ENCODE measurements at regions not wholly inside any gene's neighbourhood (a gene's known extent, or its start where the extent isn't known, plus 50 kb on each side); places are given as distances from the start of the nearest gene placed in this dataset.
"Not testable (repeated sequence)": the region's sequence is repeated elsewhere in the genome, so short reads cannot be mapped to it uniquely, and the experiment has no call there.

- no peak for DNase-seq
Observed at GRCh38 chr9:124084087-124084486, 72.5 kb downstream of the LHX2 start.

GRCh38 chr9:124087226-124087625 lies 75.7 kb downstream of the LHX2 start:
- no peak for DNase-seq

GRCh38 chr9:124088476-124088837 lies 76.9 kb downstream of the LHX2 start:
- DNase-seq, result no peak

GRCh38 chr9:124089631-124090488 lies 78.3 kb downstream of the LHX2 start:
- DNase-seq, result not testable (repeated sequence)

- no peak for DNase-seq
Observed at GRCh38 chr9:124098141-124098905, 86.8 kb downstream of the LHX2 start.

- no peak for DNase-seq
Observed at GRCh38 chr9:124099860-124100259, 88.3 kb downstream of the LHX2 start.

GRCh38 chr9:124101215-124101968 lies 89.8 kb downstream of the LHX2 start:
- DNase-seq, result no peak

GRCh38 chr9:124101969-124102345 lies 90.4 kb downstream of the LHX2 start:
- DNase-seq, result no peak

- no peak for DNase-seq
Observed at GRCh38 chr9:124102363-124102762, 90.8 kb downstream of the LHX2 start.

- no peak for DNase-seq
Observed at GRCh38 chr9:124105266-124105665, 93.7 kb downstream of the LHX2 start.

GRCh38 chr9:124108216-124108615 lies 96.6 kb downstream of the LHX2 start:
- DNase-seq, result no peak

GRCh38 chr9:124110307-124110915 lies 98.8 kb downstream of the LHX2 start:
- DNase-seq, result no peak

GRCh38 chr9:124116683-124117363 lies 105.3 kb downstream of the LHX2 start:
- DNase-seq, result no peak

- DNase-seq, result no peak
Observed at GRCh38 chr9:124118894-124119293, 107.3 kb downstream of the LHX2 start.

GRCh38 chr9:124120272-124120671 lies 108.7 kb downstream of the LHX2 start:
- no peak for DNase-seq

GRCh38 chr9:124121725-124122124 lies 110.2 kb downstream of the LHX2 start:
- no peak for DNase-seq

GRCh38 chr9:124122321-124122720 lies 110.8 kb downstream of the LHX2 start:
- no peak for DNase-seq

GRCh38 chr9:124122813-124123462 lies 111.4 kb downstream of the LHX2 start:
- DNase-seq, result no peak

GRCh38 chr9:124123621-124124020 lies 112.1 kb downstream of the LHX2 start:
- DNase-seq, result not testable (repeated sequence)

- DNase-seq, result no peak
Observed at GRCh38 chr9:124124729-124125650, 113.4 kb downstream of the LHX2 start.

- no peak for DNase-seq
Observed at GRCh38 chr9:124125651-124125977, 114.0 kb downstream of the LHX2 start.
